GM12873 (cell line): ENCODE measurements at regions not wholly inside any gene's neighbourhood (a gene's known extent, or its start where the extent isn't known, plus 50 kb on each side); places are given as distances from the start of the nearest gene placed in this dataset.

Experiments used
- CTCF ChIP-seq: IDR thresholded peaks from 2 replicates; pipeline ENCODE4 v1.5.1; 2012; ENCODE audit warnings: low read depth, mild to moderate bottlenecking, moderate library complexity, low read length, control low read depth; ENCODE audit not compliant: insufficient read depth; ENCODE audit errors: missing control alignments

- no peak for TF ChIP-seq CTCF
Observed at GRCh38 chr4:179417357-179417756, 1975.1 kb upstream of the AGA start.

GRCh38 chr4:179437962-179438361 is 1995.7 kb upstream of the AGA start:
- TF ChIP-seq CTCF = no peak

- TF ChIP-seq CTCF = no peak
Observed at GRCh38 chr4:179441596-179441995, 1999.4 kb upstream of the AGA start.

- no peak for TF ChIP-seq CTCF
Observed at GRCh38 chr4:179447308-179447707, 2005.1 kb upstream of the AGA start.

GRCh38 chr4:179465131-179465797 is 2023.0 kb upstream of the AGA start:
- TF ChIP-seq CTCF = no peak

GRCh38 chr4:179467878-179468277 is 2025.6 kb upstream of the AGA start:
- no peak for TF ChIP-seq CTCF

GRCh38 chr4:179472164-179472563 is 2029.9 kb upstream of the AGA start:
- no peak for TF ChIP-seq CTCF
